ENCODE measurements at regions not wholly inside any gene's neighbourhood (a gene's known extent, or its start where the extent isn't known, plus 50 kb on each side); places are given as distances from the start of the nearest gene placed in this dataset.

DNA sequence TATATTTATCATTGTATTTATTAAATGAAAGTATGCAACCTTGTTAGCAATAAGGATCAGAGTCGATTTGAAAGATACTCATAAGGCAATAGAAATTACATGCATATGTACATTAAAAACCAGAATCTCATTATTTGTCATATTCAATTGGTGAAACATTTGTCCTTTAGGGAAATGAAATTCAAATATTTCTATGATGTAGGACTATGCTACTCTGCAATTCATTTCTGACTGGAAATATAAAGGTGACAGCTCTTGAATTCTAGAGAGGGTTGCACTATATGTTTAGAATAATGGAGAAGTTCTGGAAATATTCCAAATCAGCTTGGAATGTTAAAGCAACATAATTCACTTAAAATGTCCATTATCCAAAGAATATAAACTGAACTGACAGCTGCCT is 1519.8 kb downstream of the ARAP2 start:
- TF ChIP-seq, protein P1, sequence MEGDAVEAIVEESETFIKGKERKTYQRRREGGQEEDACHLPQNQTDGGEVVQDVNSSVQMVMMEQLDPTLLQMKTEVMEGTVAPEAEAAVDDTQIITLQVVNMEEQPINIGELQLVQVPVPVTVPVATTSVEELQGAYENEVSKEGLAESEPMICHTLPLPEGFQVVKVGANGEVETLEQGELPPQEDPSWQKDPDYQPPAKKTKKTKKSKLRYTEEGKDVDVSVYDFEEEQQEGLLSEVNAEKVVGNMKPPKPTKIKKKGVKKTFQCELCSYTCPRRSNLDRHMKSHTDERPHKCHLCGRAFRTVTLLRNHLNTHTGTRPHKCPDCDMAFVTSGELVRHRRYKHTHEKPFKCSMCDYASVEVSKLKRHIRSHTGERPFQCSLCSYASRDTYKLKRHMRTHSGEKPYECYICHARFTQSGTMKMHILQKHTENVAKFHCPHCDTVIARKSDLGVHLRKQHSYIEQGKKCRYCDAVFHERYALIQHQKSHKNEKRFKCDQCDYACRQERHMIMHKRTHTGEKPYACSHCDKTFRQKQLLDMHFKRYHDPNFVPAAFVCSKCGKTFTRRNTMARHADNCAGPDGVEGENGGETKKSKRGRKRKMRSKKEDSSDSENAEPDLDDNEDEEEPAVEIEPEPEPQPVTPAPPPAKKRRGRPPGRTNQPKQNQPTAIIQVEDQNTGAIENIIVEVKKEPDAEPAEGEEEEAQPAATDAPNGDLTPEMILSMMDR (IDR thresholded peaks at IDR 0.05; ENCODE audit: low read length), result no peak
- TF ChIP-seq EZH2 (IDR thresholded peaks at IDR 0.05; ENCODE audit: borderline replicate concordance, low read length), result no peak

Data from OCI-LY1 (cell line).